ENCODE measurements at regions not wholly inside any gene's neighbourhood (a gene's known extent, or its start where the extent isn't known, plus 50 kb on each side); places are given as distances from the start of the nearest gene placed in this dataset.
"Not testable (repeated sequence)": the region's sequence is repeated elsewhere in the genome, so short reads cannot be mapped to it uniquely, and the experiment has no call there.

DNA sequence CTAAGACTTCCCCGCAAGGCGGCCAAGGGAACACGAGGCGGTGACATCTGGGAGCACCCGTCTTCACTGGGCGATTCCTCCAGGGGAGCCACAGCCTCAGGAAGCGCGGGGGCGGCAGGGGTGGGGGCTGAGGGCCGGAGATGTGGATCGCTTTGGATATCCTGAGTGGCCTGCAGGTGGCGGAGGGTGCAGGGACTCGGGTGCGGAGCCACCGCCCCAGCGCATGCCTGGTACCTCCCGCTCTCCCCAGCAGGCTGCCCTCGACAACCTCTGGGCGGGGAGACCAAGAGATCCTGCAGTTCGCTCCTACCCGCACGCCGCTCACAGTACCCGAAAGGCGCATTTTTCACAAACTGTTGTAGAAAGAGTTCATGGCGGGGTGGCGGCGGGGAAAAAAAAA is 201.4 kb upstream of the PRKX start:
- H3K27ac Mint-ChIP-seq (ENCODE audit: unreplicated experiment); DNase-seq; POLR2A ChIA-PET; H3K4me1 Mint-ChIP-seq (ENCODE audit: low read depth, unreplicated experiment); H3K4me3 ChIP-seq (ENCODE audit: low read depth, low read length); H3K36me3 Mint-ChIP-seq (ENCODE audit: insufficient read depth, unreplicated experiment); H3K36me3 ChIP-seq (ENCODE audit: control insufficient read depth, insufficient read depth, low read length); H3K27me3 Mint-ChIP-seq (ENCODE audit: insufficient read depth, unreplicated experiment); H3K9me3 ChIP-seq; H3K9me3 Mint-ChIP-seq (ENCODE audit: unreplicated experiment); CTCF ChIA-PET; H3K27me3 ChIP-seq (replicated peaks; ENCODE audit: control insufficient read depth, insufficient read depth, low read length); H3K4me1 ChIP-seq; BruUV-seq (replicated peaks); H3K4me3 Mint-ChIP-seq (ENCODE audit: unreplicated experiment); intact Hi-C loops (cut with micrococcal nuclease; ENCODE audit: unreplicated experiment): not testable (repeated sequence)

DNA sequence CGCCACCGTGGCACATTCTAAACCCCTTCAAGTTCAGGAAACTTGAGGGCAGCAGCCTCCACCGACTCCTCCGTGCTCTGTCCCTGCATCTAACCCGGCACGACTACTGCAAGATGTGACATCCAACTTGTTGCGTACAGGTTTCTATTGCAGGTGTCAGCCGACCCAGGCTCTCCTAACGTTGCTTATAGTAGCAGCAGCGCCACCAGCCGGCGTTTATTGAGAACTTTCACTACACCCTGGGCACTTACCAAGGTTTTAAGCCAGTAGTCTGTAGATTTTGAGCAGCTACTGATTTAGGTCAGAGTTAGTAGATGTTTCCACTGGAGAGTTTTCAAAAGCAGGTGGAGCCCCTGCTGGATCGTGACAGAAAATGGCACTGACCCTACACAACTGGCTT is 200.6 kb upstream of the PRKX start:
- DNase-seq; POLR2A ChIA-PET; H3K4me1 Mint-ChIP-seq (ENCODE audit: low read depth, unreplicated experiment); H3K36me3 ChIP-seq (ENCODE audit: control insufficient read depth, insufficient read depth, low read length); H3K4me3 ChIP-seq (ENCODE audit: low read depth, low read length); BruUV-seq (replicated peaks); intact Hi-C loops (cut with micrococcal nuclease; ENCODE audit: unreplicated experiment); H3K9me3 ChIP-seq; CTCF ChIA-PET; H3K9me3 Mint-ChIP-seq (ENCODE audit: unreplicated experiment); H3K27me3 Mint-ChIP-seq (ENCODE audit: insufficient read depth, unreplicated experiment); H3K4me3 Mint-ChIP-seq (ENCODE audit: unreplicated experiment); H3K36me3 Mint-ChIP-seq (ENCODE audit: insufficient read depth, unreplicated experiment); H3K27ac Mint-ChIP-seq (ENCODE audit: unreplicated experiment); H3K27me3 ChIP-seq (replicated peaks; ENCODE audit: control insufficient read depth, insufficient read depth, low read length); H3K4me1 ChIP-seq: not testable (repeated sequence)

DNA sequence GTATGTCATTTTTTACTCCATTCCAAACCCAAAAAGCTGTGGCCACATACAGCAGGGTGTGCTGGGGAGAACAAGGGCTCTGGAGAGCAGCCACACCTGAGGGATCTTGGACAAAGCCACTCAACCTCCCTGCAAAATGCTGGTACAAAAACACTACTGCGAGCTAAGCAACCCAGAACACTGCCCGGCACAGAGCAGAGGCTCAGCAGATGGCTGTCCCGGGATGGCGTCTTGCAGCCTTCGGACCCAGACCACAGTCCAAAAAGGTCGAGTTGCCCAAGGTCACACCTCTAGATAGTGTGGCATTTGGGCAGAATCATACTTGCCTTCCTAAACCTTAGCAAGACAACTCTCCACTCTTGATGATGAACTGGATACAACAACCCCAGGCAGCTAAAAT is 197.6 kb upstream of the PRKX start:
- H3K9me3 Mint-ChIP-seq (ENCODE audit: unreplicated experiment); H3K36me3 Mint-ChIP-seq (ENCODE audit: insufficient read depth, unreplicated experiment); intact Hi-C loops (cut with micrococcal nuclease; ENCODE audit: unreplicated experiment); BruUV-seq (replicated peaks); H3K9me3 ChIP-seq; H3K4me1 ChIP-seq; H3K27me3 ChIP-seq (replicated peaks; ENCODE audit: control insufficient read depth, insufficient read depth, low read length); H3K4me1 Mint-ChIP-seq (ENCODE audit: low read depth, unreplicated experiment); H3K27ac Mint-ChIP-seq (ENCODE audit: unreplicated experiment); H3K4me3 ChIP-seq (ENCODE audit: low read depth, low read length); POLR2A ChIA-PET; CTCF ChIA-PET; DNase-seq; H3K36me3 ChIP-seq (ENCODE audit: control insufficient read depth, insufficient read depth, low read length); H3K27me3 Mint-ChIP-seq (ENCODE audit: insufficient read depth, unreplicated experiment); H3K4me3 Mint-ChIP-seq (ENCODE audit: unreplicated experiment): not testable (repeated sequence)

DNA sequence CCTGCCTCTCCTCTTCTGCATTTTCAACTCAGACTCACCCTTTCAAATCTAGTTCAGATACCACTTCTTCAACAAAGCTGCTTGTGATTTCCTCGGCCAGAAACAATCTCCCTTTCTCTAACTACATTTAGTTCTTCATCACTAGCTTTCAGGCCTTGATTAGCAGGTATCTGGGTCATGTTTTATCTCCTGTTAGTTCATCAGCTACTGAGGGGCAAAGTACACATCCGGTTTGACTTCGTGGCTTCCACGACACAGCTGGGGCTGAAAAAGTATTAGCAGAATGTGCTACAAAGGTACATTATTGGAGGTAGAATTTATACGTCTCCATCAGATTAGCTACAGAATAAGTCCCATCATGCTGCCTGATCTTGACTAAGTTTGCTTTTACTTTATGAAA is 197.2 kb upstream of the PRKX start:
- H3K4me3 Mint-ChIP-seq (ENCODE audit: unreplicated experiment); H3K9me3 Mint-ChIP-seq (ENCODE audit: unreplicated experiment); H3K27ac Mint-ChIP-seq (ENCODE audit: unreplicated experiment); CTCF ChIA-PET; DNase-seq; H3K36me3 ChIP-seq (ENCODE audit: control insufficient read depth, insufficient read depth, low read length); BruUV-seq (replicated peaks); H3K36me3 Mint-ChIP-seq (ENCODE audit: insufficient read depth, unreplicated experiment); H3K9me3 ChIP-seq; H3K4me1 ChIP-seq; H3K27me3 Mint-ChIP-seq (ENCODE audit: insufficient read depth, unreplicated experiment); H3K4me3 ChIP-seq (ENCODE audit: low read depth, low read length); H3K27me3 ChIP-seq (replicated peaks; ENCODE audit: control insufficient read depth, insufficient read depth, low read length); intact Hi-C loops (cut with micrococcal nuclease; ENCODE audit: unreplicated experiment); H3K4me1 Mint-ChIP-seq (ENCODE audit: low read depth, unreplicated experiment); POLR2A ChIA-PET: not testable (repeated sequence)

DNA sequence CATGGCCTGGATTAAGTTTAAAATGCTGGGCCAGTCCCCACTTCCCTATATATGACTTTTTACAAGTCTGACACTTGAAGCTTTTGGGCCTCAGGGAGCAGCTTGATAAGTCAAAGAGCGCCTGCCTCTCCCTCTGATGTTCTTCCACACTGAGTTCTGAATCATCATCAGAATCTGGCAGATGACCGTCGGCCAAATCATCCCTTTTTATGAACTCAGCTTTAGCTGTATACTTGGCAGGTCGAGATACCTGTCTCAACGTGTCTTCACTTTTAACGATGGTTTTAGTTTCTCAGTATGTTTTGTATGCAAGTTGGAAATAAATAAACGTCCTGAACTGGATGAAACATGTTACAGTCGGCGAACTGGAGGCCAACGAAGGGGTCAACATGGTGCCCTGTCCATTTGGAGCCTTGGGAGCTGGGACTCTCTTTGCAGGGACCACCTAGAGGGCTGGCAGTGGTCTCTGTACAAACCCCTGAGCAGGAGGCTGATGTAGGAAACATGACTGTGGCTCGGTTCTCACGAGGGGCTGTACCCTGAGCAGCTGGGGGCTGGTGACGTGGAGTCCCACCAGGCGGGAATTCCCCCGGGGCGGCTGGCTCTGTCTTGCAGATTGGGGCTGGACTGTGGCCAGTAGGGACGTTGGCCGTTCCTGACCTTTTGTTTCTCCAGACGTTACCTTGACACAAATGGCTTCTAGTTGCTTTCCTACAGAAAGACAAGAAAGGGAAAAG is 192.2 kb upstream of the PRKX start:
- H3K27me3 ChIP-seq (replicated peaks; ENCODE audit: control insufficient read depth, insufficient read depth, low read length); CTCF ChIA-PET; H3K4me1 Mint-ChIP-seq (ENCODE audit: low read depth, unreplicated experiment); H3K4me1 ChIP-seq; H3K9me3 Mint-ChIP-seq (ENCODE audit: unreplicated experiment); H3K4me3 ChIP-seq (ENCODE audit: low read depth, low read length); BruUV-seq (replicated peaks); H3K27ac Mint-ChIP-seq (ENCODE audit: unreplicated experiment); H3K4me3 Mint-ChIP-seq (ENCODE audit: unreplicated experiment); H3K36me3 ChIP-seq (ENCODE audit: control insufficient read depth, insufficient read depth, low read length); intact Hi-C loops (cut with micrococcal nuclease; ENCODE audit: unreplicated experiment); DNase-seq; H3K27me3 Mint-ChIP-seq (ENCODE audit: insufficient read depth, unreplicated experiment); H3K36me3 Mint-ChIP-seq (ENCODE audit: insufficient read depth, unreplicated experiment); POLR2A ChIA-PET; H3K9me3 ChIP-seq: not testable (repeated sequence)

DNA sequence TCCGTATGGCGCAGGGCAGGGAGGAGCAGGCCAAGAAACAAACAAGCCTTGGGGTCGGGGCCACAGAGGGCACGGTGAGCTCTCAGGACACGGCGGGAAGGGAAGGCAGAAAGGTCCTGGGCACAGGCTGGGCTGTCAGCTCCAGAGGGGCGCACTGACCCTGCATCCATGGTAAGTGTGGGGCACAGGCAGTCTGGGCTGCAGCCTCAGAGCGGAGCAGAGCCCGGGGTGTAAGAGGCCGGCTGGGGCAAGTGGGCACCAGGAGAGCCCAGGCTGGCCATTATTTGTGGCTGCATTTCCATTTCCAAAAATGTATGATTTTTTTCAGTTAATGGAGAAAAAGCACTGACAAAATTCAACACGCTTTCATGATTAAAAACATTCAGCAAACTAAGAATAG is 188.8 kb upstream of the PRKX start:
- H3K27me3 Mint-ChIP-seq (ENCODE audit: insufficient read depth, unreplicated experiment); BruUV-seq (replicated peaks); H3K9me3 ChIP-seq; intact Hi-C loops (cut with micrococcal nuclease; ENCODE audit: unreplicated experiment); H3K36me3 ChIP-seq (ENCODE audit: control insufficient read depth, insufficient read depth, low read length); H3K4me1 Mint-ChIP-seq (ENCODE audit: low read depth, unreplicated experiment); H3K4me3 ChIP-seq (ENCODE audit: low read depth, low read length); DNase-seq; CTCF ChIA-PET; H3K27me3 ChIP-seq (replicated peaks; ENCODE audit: control insufficient read depth, insufficient read depth, low read length); POLR2A ChIA-PET; H3K4me1 ChIP-seq; H3K4me3 Mint-ChIP-seq (ENCODE audit: unreplicated experiment); H3K27ac Mint-ChIP-seq (ENCODE audit: unreplicated experiment); H3K36me3 Mint-ChIP-seq (ENCODE audit: insufficient read depth, unreplicated experiment); H3K9me3 Mint-ChIP-seq (ENCODE audit: unreplicated experiment): not testable (repeated sequence)

DNA sequence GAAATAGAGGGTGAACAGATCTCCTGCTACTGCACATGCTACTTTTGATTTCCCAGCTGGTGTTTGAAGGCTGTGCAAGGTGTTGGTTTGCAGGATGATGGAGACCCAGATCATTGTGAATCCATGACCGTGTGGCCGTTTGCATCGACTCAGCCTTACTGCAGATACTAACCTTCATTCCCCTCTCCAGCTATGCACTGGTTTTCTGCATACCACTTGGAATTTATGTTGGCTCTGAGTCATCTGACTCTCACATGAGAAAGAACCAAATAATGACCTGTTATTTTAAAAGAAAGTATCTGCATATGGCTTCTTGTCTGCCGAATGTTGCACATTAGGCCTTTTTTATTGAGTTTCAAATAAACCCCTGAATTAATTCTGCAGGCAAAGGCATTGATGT is 183.3 kb upstream of the PRKX start:
- BruUV-seq (replicated peaks); H3K4me3 ChIP-seq (ENCODE audit: low read depth, low read length); H3K27me3 Mint-ChIP-seq (ENCODE audit: insufficient read depth, unreplicated experiment); H3K4me1 ChIP-seq; intact Hi-C loops (cut with micrococcal nuclease; ENCODE audit: unreplicated experiment); H3K4me3 Mint-ChIP-seq (ENCODE audit: unreplicated experiment); H3K27ac Mint-ChIP-seq (ENCODE audit: unreplicated experiment); DNase-seq; H3K27me3 ChIP-seq (replicated peaks; ENCODE audit: control insufficient read depth, insufficient read depth, low read length); H3K9me3 Mint-ChIP-seq (ENCODE audit: unreplicated experiment); CTCF ChIA-PET; H3K36me3 Mint-ChIP-seq (ENCODE audit: insufficient read depth, unreplicated experiment); H3K36me3 ChIP-seq (ENCODE audit: control insufficient read depth, insufficient read depth, low read length); H3K4me1 Mint-ChIP-seq (ENCODE audit: low read depth, unreplicated experiment); H3K9me3 ChIP-seq; POLR2A ChIA-PET: not testable (repeated sequence)
